ENCODE measurements at regions not wholly inside any gene's neighbourhood (a gene's known extent, or its start where the extent isn't known, plus 50 kb on each side); places are given as distances from the start of the nearest gene placed in this dataset.

DNA sequence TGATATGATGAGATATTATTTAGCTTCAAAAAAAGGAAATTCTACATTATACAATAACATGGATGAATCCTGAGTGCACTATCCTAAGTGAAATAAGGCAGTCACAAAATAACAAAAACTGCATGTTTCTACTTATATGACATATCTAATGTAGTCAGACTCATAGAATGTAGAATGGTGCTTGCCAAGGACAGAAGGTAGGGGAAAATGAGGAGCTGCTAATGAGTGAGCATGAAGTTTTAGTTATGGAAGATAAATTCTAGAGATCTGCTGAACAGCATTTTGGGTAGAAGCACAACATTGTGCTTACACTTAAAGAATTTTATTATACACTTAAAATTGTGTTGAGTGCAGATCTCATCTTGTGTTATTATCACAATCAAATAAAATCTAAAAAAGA, 812.4 kb downstream of the KCTD16 start:
- Mint-ChIP-seq H3K27me3 (no peaks in the 10 kb centered on the region), H3K9me3 (peaks cover 25% of the 10 kb centered on the region), H3K4me3 (no peak overlapping the region), H3K27ac (no peak overlapping the region), H3K36me3 (peaks cover 5% of the 10 kb centered on the region), H3K4me1 (ENCODE audit: low read depth in 2 of 2) (no peaks in the 10 kb centered on the region)
- DNase-seq (ENCODE audit: low spot score) (no peak), ATAC-seq (no peak)

GRCh38 chr5:144979516-144980264, 809.0 kb downstream of the KCTD16 start:
- Mint-ChIP-seq H3K36me3 (no peaks in the 10 kb centered on the region), H3K27ac (no peak overlapping the region), H3K27me3 (no peaks in the 10 kb centered on the region), H3K9me3 (peaks cover 9% of the 10 kb centered on the region), H3K4me1 (ENCODE audit: low read depth in 2 of 2) (no peaks in the 10 kb centered on the region), H3K4me3 (no peak overlapping the region)
- no peak for DNase-seq (ENCODE audit: low spot score)
- no peak for ATAC-seq

GRCh38 chr5:144972317-144972716, 801.6 kb downstream of the KCTD16 start:
- no peak for ATAC-seq
- no peak overlapping the region for H3K27ac Mint-ChIP-seq

DNA sequence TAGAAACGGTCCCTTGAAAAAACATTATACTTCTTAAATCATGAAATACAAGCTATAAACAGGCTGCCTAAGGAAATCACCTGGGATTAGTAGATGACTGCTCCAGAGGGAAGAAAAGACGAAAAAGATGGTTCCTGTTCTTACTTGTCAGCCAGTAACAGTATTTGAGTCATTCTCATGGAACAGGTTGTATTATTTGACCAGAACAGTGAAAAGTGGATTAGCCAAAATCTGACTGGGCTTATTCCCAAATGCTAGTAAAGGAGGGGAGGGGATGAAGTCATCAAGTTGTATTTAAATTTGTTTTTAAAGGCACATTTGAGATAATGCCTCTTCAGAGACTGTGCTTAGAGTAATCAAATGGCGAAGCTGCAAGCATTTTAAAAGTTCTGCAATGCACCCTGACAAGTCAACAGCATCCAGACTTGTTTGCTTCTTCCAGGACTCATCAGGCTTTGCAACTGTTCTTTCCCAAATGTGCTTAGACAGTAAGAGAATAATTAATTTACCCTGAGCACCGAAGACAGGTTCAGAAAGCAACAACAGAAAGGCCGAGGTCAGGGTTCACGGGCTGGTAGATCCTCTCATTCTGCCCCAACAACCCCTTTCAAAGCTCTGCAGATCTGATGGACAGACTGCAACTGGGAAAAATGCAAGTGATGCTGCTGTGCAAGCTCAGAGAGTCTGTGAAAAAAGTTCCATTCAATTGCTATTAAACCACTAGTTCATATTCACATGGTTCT, 800.6 kb downstream of the KCTD16 start:
- no peak for DNase-seq (ENCODE audit: low spot score)
- H3K9me3 Mint-ChIP-seq, result peaks cover 19% of the 10 kb centered on the region
- no peak for ATAC-seq
- H3K4me3 Mint-ChIP-seq, result no peak overlapping the region
- H3K27ac Mint-ChIP-seq, result no peak overlapping the region
- H3K4me1 Mint-ChIP-seq (ENCODE audit: low read depth in 2 of 2), result no peaks in the 10 kb centered on the region
- no peaks in the 10 kb centered on the region for H3K27me3 Mint-ChIP-seq
- no peaks in the 10 kb centered on the region for H3K36me3 Mint-ChIP-seq

More at GRCh38 chr5:144972317-144972716, 801.6 kb downstream of the KCTD16 start:
- peaks cover 21% of the 10 kb centered on the region for H3K9me3 Mint-ChIP-seq
- H3K27me3 Mint-ChIP-seq, result no peaks in the 10 kb centered on the region
- H3K4me1 Mint-ChIP-seq (ENCODE audit: low read depth in 2 of 2), result no peaks in the 10 kb centered on the region
- DNase-seq (ENCODE audit: low spot score), result no peak
- H3K36me3 Mint-ChIP-seq, result no peaks in the 10 kb centered on the region
- no peak overlapping the region for H3K4me3 Mint-ChIP-seq

- no peaks in the 10 kb centered on the region for H3K36me3 Mint-ChIP-seq
- peaks cover 29% of the 10 kb centered on the region for H3K9me3 Mint-ChIP-seq
- H3K4me1 Mint-ChIP-seq (ENCODE audit: low read depth in 2 of 2), result no peaks in the 10 kb centered on the region
- H3K4me3 Mint-ChIP-seq, result no peak overlapping the region
- no peak for ATAC-seq
- no peaks in the 10 kb centered on the region for H3K27me3 Mint-ChIP-seq
- DNase-seq (ENCODE audit: low spot score), result no peak
- no peak overlapping the region for H3K27ac Mint-ChIP-seq
These were observed 789.6 kb downstream of the KCTD16 start for GRCh38 chr5:144960296-144960695.

GRCh38 chr5:144958002-144958401, 787.3 kb downstream of the KCTD16 start:
- no peak overlapping the region for H3K27ac Mint-ChIP-seq
- no peaks in the 10 kb centered on the region for H3K4me1 Mint-ChIP-seq (ENCODE audit: low read depth in 2 of 2)
- H3K36me3 Mint-ChIP-seq, result no peaks in the 10 kb centered on the region
- DNase-seq (ENCODE audit: low spot score) (no peak), ATAC-seq (no peak)
- H3K27me3 Mint-ChIP-seq, result no peaks in the 10 kb centered on the region
- H3K4me3 Mint-ChIP-seq, result no peak overlapping the region
- H3K9me3 Mint-ChIP-seq, result peaks cover 23% of the 10 kb centered on the region

GRCh38 chr5:144950996-144951395, 780.3 kb downstream of the KCTD16 start:
- H3K27me3 Mint-ChIP-seq, result no peaks in the 10 kb centered on the region
- H3K4me1 Mint-ChIP-seq (ENCODE audit: low read depth in 2 of 2), result no peaks in the 10 kb centered on the region
- no peaks in the 10 kb centered on the region for H3K36me3 Mint-ChIP-seq
- peaks cover 14% of the 10 kb centered on the region for H3K9me3 Mint-ChIP-seq
- no peak for ATAC-seq
- H3K27ac Mint-ChIP-seq, result no peak overlapping the region
- DNase-seq (ENCODE audit: low spot score), result no peak
- no peak overlapping the region for H3K4me3 Mint-ChIP-seq

DNA sequence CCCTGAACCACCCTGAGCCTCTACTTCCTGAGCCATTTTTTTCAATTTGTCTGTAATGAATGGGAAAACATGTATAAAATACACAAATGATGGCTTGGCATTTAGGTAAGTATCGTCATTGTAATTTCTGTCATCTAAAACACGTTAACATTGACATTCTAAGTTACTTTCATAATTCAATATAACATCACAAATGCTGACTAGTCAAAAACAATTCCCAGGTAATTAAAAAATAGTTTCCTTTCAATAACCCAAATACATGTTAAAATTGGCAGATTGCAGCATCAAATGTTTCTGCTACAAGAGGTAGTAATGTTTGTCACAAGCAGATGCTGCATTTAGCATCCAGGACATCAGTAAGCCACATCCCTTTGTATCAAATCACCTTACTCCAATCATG, 776.4 kb downstream of the KCTD16 start:
- Mint-ChIP-seq H3K27ac (no peak overlapping the region), H3K27me3 (no peaks in the 10 kb centered on the region), H3K9me3 (peaks cover 16% of the 10 kb centered on the region), H3K36me3 (no peaks in the 10 kb centered on the region), H3K4me1 (ENCODE audit: low read depth in 2 of 2) (no peaks in the 10 kb centered on the region), H3K4me3 (no peak overlapping the region)
- ATAC-seq (no peak), DNase-seq (ENCODE audit: low spot score) (no peak)

- H3K4me1 Mint-ChIP-seq (ENCODE audit: low read depth in 2 of 2), result no peaks in the 10 kb centered on the region
- no peaks in the 10 kb centered on the region for H3K36me3 Mint-ChIP-seq
- DNase-seq (ENCODE audit: low spot score) (no peak), ATAC-seq (no peak)
- H3K4me3 Mint-ChIP-seq, result no peak overlapping the region
- no peaks in the 10 kb centered on the region for H3K27me3 Mint-ChIP-seq
- no peak overlapping the region for H3K27ac Mint-ChIP-seq
- peaks cover 16% of the 10 kb centered on the region for H3K9me3 Mint-ChIP-seq
These were observed 774.8 kb downstream of the KCTD16 start for GRCh38 chr5:144945503-144945902.

GRCh38 chr5:144944936-144945335, 774.3 kb downstream of the KCTD16 start:
- DNase-seq (ENCODE audit: low spot score), result no peak
- Mint-ChIP-seq H3K27me3 (no peaks in the 10 kb centered on the region), H3K27ac (no peak overlapping the region), H3K9me3 (peaks cover 13% of the 10 kb centered on the region), H3K36me3 (no peaks in the 10 kb centered on the region), H3K4me3 (no peak overlapping the region), H3K4me1 (ENCODE audit: low read depth in 2 of 2) (no peaks in the 10 kb centered on the region)
- no peak for ATAC-seq

DNA sequence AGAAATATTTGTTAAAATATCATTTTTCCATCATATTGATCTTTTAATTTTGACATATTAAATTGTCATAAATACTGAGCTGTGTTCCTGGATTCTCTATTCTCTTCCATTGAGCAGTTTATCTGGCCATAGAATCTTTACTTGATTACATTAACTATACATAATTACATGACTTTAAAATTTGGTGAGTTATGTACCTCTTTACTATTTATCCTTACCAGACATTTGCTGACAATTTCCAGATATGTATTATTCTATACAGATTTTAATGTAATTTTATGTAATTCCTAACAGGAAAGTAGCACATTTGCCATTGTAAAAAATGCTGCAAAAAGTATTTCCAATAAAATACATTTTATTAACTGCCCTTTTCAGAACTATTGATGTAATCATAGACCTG, 770.3 kb downstream of the KCTD16 start:
- no peak for ATAC-seq

DNA sequence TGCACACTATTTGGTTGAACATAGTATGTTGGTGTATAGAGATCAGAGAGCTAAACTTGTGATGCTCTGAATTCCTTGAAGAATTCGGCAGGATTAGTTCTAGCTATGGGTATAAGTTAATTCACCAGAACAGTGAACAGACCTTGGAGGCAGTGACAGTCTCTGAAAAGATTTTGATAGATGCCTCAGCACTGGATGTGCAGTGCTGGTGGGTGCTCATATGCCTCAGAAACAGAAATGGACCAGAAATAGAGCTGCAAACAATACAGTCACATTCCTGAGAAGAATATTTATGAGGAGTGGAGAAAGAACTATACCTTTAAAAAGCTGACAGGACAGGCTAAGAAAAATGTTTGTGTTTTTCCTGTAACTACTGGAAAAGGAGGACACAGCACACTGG, 747.7 kb downstream of the KCTD16 start:
- H3K27ac Mint-ChIP-seq, result no peak overlapping the region
- H3K4me1 Mint-ChIP-seq (ENCODE audit: low read depth in 2 of 2), result no peaks in the 10 kb centered on the region
- H3K27me3 Mint-ChIP-seq, result no peaks in the 10 kb centered on the region
- H3K9me3 Mint-ChIP-seq, result peaks cover 18% of the 10 kb centered on the region
- no peak overlapping the region for H3K4me3 Mint-ChIP-seq
- H3K36me3 Mint-ChIP-seq, result no peaks in the 10 kb centered on the region
- no peak for DNase-seq (ENCODE audit: low spot score)
- no peak for ATAC-seq

More for the DNA sequence above, 770.3 kb downstream of the KCTD16 start:
- H3K27me3 Mint-ChIP-seq, result no peaks in the 10 kb centered on the region
- no peak overlapping the region for H3K27ac Mint-ChIP-seq
- no peaks in the 10 kb centered on the region for H3K36me3 Mint-ChIP-seq
- H3K9me3 Mint-ChIP-seq, result peaks cover 18% of the 10 kb centered on the region
- no peak overlapping the region for H3K4me3 Mint-ChIP-seq
- no peaks in the 10 kb centered on the region for H3K4me1 Mint-ChIP-seq (ENCODE audit: low read depth in 2 of 2)
- no peak for DNase-seq (ENCODE audit: low spot score)

GRCh38 chr5:144915452-144915851, 744.8 kb downstream of the KCTD16 start:
- H3K9me3 Mint-ChIP-seq, result peaks cover 14% of the 10 kb centered on the region
- no peak overlapping the region for H3K27ac Mint-ChIP-seq
- H3K36me3 Mint-ChIP-seq, result no peaks in the 10 kb centered on the region
- ATAC-seq (no peak), DNase-seq (ENCODE audit: low spot score) (no peak)
- H3K4me3 Mint-ChIP-seq, result no peak overlapping the region
- H3K4me1 Mint-ChIP-seq (ENCODE audit: low read depth in 2 of 2), result no peaks in the 10 kb centered on the region
- no peaks in the 10 kb centered on the region for H3K27me3 Mint-ChIP-seq

GRCh38 chr5:144913661-144914060, 743.0 kb downstream of the KCTD16 start:
- no peaks in the 10 kb centered on the region for H3K36me3 Mint-ChIP-seq
- DNase-seq (ENCODE audit: low spot score) (no peak), ATAC-seq (no peak)
- no peak overlapping the region for H3K4me3 Mint-ChIP-seq
- no peaks in the 10 kb centered on the region for H3K27me3 Mint-ChIP-seq
- H3K9me3 Mint-ChIP-seq, result peaks cover 15% of the 10 kb centered on the region
- no peak overlapping the region for H3K27ac Mint-ChIP-seq
- H3K4me1 Mint-ChIP-seq (ENCODE audit: low read depth in 2 of 2), result no peaks in the 10 kb centered on the region
